HG02943 (cell line): ENCODE measurements at regions not wholly inside any gene's neighbourhood (a gene's known extent, or its start where the extent isn't known, plus 50 kb on each side); places are given as distances from the start of the nearest gene placed in this dataset.
"Not testable (repeated sequence)": the region's sequence is repeated elsewhere in the genome, so short reads cannot be mapped to it uniquely, and the experiment has no call there.

Source experiments
- ATAC-seq: cut with Tn5 transposase; IDR thresholded peaks from one replicate; pipeline ENCODE4 v1.9.1; 2021; ENCODE audit warnings: mild to moderate bottlenecking, low read depth, moderate library complexity; ENCODE audit not compliant: unreplicated experiment

DNA sequence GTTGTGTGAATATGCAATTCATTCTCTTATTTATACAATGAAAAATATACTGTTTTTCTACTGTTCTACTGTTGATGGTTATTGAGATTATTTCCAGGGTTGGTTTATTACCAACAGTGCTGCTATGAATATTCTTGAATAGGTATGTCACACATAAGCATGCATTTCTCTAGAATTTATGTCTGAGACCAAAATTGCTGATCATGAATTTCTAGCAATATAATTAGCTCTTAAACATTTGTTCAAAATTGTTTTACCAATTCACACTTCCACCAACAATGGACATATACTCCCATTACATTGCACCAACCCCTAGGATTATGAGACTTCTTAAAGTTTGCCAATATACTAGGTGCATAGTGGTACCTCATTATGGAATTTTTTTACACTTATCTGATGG lies 164.1 kb upstream of the KCNQ5 start:
- no peak for ATAC-seq

DNA sequence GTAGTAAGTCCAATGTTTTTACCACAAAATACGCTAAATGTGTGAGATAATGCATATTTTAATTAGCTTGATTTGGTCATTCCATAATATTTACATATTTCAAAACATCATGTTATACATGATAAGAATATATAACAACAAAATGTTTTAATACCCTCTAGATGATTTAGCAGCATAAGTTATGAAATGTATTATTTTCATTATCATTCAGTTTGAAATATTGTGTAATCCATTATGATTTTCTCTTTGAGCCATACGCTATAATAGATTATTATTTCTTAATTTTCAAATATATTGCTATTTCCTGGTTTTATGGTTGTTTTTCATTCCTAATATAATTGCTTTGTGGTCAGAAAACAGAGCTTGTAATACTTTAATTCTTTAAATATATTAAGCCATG lies 163.3 kb upstream of the KCNQ5 start:
- ATAC-seq, result no peak

DNA sequence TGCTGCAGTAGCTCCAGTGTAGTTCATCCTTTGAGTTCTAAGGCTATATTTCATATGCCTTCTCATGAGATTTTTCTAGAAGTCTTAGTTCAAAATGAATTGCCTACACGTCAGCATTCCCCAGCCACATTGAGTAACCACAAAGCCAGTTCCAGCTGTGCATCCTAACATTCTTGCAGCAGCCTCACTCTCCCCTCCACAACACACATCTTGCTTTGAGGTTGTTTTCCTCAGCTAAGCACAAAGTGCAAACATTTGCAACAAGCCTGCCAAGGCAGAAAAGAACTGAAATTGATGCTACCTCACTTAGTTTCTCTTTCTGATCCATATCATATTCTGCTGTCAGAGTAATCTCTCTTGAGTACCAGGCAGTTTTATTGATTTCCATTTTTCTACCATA lies 160.7 kb upstream of the KCNQ5 start:
- ATAC-seq, result no peak

- no peak for ATAC-seq
Measured at GRCh38 chr6:72464246-72464645, 157.6 kb upstream of the KCNQ5 start.

- ATAC-seq, result no peak
Measured at GRCh38 chr6:72464791-72465691, 156.8 kb upstream of the KCNQ5 start.

- no peak for ATAC-seq
Measured at GRCh38 chr6:72466471-72466870, 155.4 kb upstream of the KCNQ5 start.

GRCh38 chr6:72466971-72467566 lies 154.8 kb upstream of the KCNQ5 start:
- no peak for ATAC-seq

DNA sequence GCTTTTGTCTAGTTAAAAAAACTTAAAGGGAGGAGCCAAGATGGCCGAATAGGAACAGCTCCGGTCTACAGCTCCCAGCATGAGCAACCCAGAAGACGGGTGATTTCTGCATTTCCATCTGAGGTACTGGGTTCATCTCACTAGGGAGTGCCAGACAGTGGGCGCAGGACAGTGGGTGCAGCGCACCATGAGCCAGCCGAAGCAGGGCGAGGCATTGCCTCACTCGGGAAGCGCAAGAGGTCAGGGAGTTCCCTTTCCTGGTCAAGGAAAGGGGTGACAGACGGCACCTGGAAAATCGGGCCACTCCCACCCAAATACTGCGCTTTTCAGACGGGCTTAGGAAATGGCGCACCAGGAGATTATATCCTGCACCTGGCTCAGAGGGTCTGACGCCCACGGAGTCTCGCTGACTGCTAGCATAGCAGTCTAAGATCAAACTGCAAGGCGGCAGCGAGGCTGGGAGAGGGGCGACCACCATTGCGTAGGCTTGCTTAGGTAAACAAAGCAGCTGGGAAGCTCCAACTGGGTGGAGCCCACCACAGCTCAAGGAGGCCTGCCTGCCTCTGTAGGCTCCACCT lies 152.4 kb upstream of the KCNQ5 start:
- not testable (repeated sequence) for ATAC-seq

DNA sequence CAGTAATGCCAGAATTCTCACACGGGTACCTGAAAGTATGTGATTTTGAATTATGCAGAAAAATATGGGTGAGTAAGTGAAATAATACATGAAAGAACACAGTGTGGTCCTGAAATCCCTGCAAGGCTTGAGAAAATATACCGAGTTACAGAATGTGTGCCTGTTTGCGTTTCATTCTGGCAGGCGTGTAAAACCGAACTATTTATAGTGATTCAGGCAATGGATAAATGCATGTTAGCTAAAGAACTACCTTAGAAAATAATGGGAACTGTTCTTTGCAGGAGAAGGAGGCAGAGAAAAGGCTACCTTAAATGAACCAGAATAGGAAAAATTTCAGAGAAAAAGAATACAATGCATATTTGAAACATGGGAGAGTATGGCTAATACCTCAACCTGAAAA lies 145.8 kb upstream of the KCNQ5 start:
- ATAC-seq, result no peak

- no peak for ATAC-seq
Measured at GRCh38 chr6:72476646-72477045, 145.2 kb upstream of the KCNQ5 start.

GRCh38 chr6:72495441-72495840 lies 126.4 kb upstream of the KCNQ5 start:
- ATAC-seq, result no peak

DNA sequence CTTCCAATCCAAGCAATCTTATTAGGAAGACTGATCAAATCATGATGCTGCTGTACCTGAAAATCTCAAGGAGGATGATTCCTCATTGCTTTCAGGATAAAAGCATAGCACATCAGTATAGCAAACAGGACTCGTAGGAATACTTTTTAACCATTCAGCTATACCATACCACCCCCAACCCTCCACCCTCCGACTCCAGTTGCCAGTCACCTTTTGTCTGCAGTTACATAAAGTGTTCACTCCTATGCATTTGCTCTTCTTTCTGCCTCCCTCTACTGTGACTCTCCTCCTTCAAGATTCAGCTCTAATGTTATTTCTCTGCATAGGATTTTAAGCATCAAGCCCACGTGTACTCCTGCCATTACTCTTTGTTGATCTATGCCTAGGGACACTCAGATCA lies 124.7 kb upstream of the KCNQ5 start:
- no peak for ATAC-seq

DNA sequence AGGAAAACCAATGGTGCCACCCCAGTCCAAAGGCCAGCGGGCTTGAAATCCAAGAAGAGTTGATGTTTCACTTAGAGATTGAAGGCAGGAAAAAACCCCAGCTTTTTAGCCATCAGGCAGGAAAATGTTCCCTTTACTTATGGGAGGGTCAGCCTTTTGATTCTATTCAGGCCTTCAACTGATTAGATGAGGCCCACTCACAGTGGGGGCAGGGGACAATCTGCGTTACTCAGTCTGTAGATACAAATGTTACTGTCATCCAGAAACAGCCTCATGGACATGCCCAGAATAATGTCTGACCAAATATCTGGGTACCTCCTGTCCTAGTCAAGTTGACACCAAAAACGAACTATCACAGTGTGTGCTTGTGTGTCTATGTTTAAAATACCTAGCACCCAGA lies 121.2 kb upstream of the KCNQ5 start:
- ATAC-seq, result no peak

- ATAC-seq, result no peak
Measured at GRCh38 chr6:72504406-72504805, 117.5 kb upstream of the KCNQ5 start.

- ATAC-seq, result no peak
Measured at GRCh38 chr6:72505446-72505845, 116.4 kb upstream of the KCNQ5 start.

DNA sequence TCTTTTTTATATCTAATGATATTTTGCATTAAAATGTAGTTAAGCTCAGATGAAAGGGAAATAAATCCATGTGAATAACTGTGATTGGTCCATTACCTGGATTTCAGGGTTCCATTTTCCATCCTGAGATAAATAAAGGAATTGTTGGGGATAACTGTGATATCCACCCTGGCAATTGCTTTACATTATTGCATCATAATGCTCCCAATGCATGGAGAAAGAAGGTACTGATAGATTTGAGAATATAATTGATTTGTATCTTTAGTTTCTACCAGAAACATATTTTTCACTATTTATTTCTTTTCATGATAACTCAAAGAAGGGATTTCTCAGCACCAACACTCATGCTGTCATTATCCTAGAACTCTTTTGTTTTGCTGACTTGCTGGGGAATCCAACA lies 102.0 kb upstream of the KCNQ5 start:
- no peak for ATAC-seq

GRCh38 chr6:72521684-72522083 lies 100.2 kb upstream of the KCNQ5 start:
- ATAC-seq, result no peak

- ATAC-seq, result peak; percentile 55
Measured at GRCh38 chr6:72522735-72523141, 99.1 kb upstream of the KCNQ5 start.

DNA sequence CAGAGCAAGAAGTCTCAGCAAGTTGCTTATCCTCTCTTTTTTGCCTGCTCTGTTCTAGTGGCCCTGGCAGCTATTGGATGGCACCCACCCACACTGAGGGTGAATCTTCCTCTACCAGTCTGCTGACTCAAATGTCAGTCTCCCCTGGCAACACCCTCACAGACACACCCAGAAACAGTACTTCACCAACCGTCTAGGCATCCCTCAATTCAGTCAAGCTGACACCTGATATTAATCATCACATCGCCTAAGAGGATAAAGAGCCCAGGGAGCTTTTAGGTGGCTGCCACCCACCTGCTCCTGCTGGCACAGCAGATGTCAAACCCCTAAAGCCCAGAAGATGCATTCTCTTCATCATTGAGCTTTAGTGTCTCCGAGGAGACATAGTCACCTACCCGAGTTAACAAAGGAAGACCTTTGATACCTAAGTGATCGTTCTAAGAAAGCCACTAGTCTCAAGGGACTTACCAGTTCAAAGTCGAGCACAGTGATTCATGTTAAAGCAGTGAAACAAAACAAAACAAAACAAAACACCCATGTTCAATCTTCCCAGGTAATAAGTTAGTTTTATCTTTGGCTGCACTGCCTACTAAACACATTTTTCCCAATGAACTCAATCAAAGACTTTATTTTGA lies 97.7 kb upstream of the KCNQ5 start:
- peak; percentile 59 for ATAC-seq

DNA sequence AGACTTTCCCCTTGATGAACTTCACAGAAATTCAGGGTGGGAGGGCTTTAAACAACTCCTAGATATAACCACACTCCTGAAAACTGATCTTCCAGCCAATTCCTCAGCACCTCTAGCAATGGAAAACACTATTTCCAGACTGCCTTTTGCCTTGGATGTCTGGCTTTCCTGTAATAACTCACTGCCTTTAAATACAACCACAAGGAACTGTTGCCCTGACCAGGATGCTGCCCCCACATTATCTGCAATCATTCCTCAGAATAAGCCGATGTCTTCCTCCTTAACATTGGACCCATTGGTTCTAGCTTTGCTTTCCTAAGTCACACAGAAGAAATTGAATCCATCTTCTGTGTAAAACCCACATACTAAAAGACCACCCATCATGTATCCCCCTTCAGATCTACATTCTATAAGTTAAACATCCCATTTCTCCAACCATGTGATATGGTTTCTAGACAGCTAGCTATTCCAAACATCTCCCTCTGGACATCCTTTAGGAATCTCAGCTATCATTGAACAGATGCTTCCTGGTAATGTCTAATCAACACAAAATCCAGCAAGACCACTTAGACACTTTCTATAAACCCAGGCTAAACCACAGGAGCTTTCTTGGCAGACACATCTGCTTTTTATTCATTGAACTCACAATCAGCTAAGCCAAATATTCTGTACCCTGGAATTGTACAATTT lies 95.9 kb upstream of the KCNQ5 start:
- ATAC-seq, result no peak

GRCh38 chr6:72530152-72530551 lies 91.7 kb upstream of the KCNQ5 start:
- ATAC-seq, result no peak
